Activated CD8-positive, alpha-beta T cell treated with anti-CD3 and anti-CD28 coated beads, Interleukin-2, amount 10 ng/mL, durations not matched to agents 7 days and 5 days (primary cell): ENCODE measurements at regions not wholly inside any gene's neighbourhood (a gene's known extent, or its start where the extent isn't known, plus 50 kb on each side); places are given as distances from the start of the nearest gene placed in this dataset.
A peak's percentile ranks its signal among the peaks of the same experiment; 100 is the strongest.

Experiments
- ATAC-seq: fragments of 150-1000 bp; cut with Tn5 transposase; one replicate; pipeline ENCODE4 v1.10.0; 2021; ENCODE audit warnings: moderate library complexity
- CTCF ChIA-PET: fragments of 350-600 bp; sonication (Branson Sonifier 250); formaldehyde crosslinking; loops from one replicate; lab custom pipeline; 2021; ENCODE audit warnings: antibody characterized with exemption; lab: Charles Lee
- POLR2A ChIA-PET: fragments of 350-600 bp; sonication (Branson Sonifier 250); formaldehyde crosslinking; loops from one replicate; lab custom pipeline; 2021; ENCODE audit warnings: antibody characterized with exemption; lab: Charles Lee
- DNase-seq: peaks from one replicate; pipeline ENCODE4 v3.0.0-alpha.2; 2020
- H3K27ac Mint-ChIP-seq: one replicate; pipeline ENCODE4 v1.8.0; 2021; ENCODE audit warnings: mild to moderate bottlenecking, mixed read lengths
- H3K27me3 Mint-ChIP-seq: one replicate; pipeline ENCODE4 v1.8.0; 2021; ENCODE audit warnings: low read depth, mixed read lengths
- H3K36me3 Mint-ChIP-seq: one replicate; pipeline ENCODE4 v1.8.0; 2021; ENCODE audit warnings: low read depth, mixed read lengths
- H3K4me1 Mint-ChIP-seq: one replicate; pipeline ENCODE4 v1.8.0; 2021; ENCODE audit warnings: low read depth, mixed read lengths
- H3K4me3 Mint-ChIP-seq: one replicate; pipeline ENCODE4 v1.8.0; 2021; ENCODE audit warnings: mild to moderate bottlenecking, mixed read lengths
- H3K9me3 Mint-ChIP-seq: one replicate; pipeline ENCODE4 v1.8.0; 2022; ENCODE audit warnings: mixed read lengths; ENCODE audit not compliant: insufficient read depth

DNA sequence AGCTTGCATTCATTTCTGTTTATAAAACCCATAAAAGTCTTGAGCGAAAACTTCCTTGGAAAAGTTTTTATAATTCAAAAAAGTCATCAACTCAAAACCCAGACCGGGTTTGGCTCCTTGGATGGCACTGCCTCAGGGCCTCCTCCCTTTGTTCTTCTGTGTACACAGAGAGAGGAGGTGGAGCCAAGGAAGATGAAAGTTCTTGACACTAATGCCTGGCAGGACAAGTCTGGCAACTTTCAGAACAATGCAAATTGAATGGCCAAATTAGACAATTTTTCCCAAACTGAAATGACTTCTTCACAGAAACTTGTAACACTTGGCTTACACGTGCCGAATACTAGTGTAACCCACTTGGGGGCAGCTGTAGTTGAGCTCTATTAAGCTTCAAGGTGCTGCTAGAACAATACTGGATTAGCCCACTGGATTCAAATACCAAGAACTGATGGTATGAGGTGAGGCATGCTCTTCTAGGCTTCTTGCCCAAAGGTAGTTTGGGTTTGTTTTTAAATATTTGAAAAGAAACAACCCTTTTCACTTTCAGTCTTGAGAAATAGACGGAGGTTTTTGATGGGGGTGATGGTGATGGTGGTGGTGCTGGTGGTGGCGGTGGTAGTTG is 86.6 kb upstream of the FRMD6 start:
- peaks cover 21% of the 10 kb centered on the region for H3K4me1 Mint-ChIP-seq

DNA sequence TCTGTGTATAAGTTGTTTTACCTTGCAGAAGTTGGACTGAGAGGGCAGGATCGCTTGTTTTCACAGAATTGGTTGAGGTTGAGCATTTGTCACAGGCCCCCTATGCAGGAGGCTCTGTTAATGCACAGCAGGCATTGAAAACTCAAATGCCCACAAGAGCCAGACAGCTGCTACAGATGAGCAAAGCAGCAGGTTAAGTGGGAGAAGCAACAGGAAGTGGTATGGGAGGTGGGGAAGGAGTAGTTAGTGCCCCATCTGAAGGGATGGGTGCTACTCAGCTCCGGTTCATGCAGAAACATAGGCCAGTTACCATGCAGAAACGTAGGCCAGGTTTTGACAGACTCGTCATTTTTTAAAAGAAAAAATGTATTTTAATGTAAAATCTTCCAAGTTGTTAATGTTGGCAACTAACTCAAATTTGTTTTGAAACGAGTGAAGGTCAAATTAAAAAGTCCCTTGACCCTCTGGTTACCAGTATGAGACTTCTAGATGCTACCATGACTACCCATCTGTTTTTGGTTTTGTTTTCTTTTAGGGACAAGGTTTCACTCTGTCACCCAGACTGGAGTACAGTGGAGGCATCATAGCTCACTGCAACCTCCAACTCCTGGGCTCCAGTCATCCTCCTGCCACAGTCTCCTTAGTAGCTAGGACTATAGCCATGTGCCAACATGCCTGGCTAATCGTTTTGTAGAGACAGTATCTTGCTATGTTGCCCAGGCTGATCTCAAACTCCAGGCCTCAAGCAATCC is 84.7 kb upstream of the FRMD6 start:
- peak overlapping the region; percentile 57 for H3K27ac Mint-ChIP-seq
- ChIA-PET POLR2A (no interaction called here), CTCF (interaction anchor here (0.7 to 2.9 kb wide), 3 partner anchors 14 to 213 kb away, joined by 3 to 7 read pairs (median 3); partner anchors contain the start of gene FRMD6)
- peaks cover 4% of the 10 kb centered on the region for H3K9me3 Mint-ChIP-seq
- H3K4me1 Mint-ChIP-seq: peaks cover 21% of the 10 kb centered on the region
- H3K4me3 Mint-ChIP-seq: no peak overlapping the region
- peak; percentile 53 for DNase-seq
- peak; percentile 77 for ATAC-seq
- no peaks in the 10 kb centered on the region for H3K36me3 Mint-ChIP-seq
- H3K27me3 Mint-ChIP-seq: peaks cover 3% of the 10 kb centered on the region

More for the DNA sequence above, 86.6 kb upstream of the FRMD6 start:
- Mint-ChIP-seq H3K27me3 (no peaks in the 10 kb centered on the region), H3K36me3 (no peaks in the 10 kb centered on the region), H3K4me3 (no peak overlapping the region), H3K27ac (no peak overlapping the region), H3K9me3 (no peaks in the 10 kb centered on the region)
- DNase-seq: no peak
- POLR2A ChIA-PET: no interaction called here
- CTCF ChIA-PET: interaction anchor here (2.9 kb wide), 1 partner anchor 87 kb away, joined by 7 read pairs; the partner anchor contains the start of gene FRMD6
- ATAC-seq: no peak

DNA sequence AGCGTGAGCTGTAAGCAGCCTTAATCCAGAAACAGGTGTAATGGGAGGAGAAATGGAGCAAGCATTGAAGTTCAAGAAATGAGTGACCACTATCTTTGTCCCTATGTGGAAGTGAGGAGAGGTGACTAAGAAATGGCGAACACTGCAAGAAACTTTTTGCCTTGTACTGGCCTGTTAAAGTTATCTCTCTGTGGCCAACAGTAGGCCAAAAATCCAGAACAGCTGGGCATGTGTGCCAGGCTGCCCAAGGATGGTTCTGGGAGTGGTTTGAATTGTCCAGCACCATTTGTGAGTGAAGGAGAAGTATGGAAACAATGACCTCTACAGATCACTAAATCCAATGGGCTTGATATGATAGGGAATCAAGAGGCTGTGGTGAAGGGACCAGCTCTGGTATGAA is 83.3 kb upstream of the FRMD6 start:
- no peaks in the 10 kb centered on the region for H3K36me3 Mint-ChIP-seq
- CTCF ChIA-PET: no interaction called here
- peaks cover 4% of the 10 kb centered on the region for H3K9me3 Mint-ChIP-seq
- no peak for DNase-seq
- peaks cover 27% of the 10 kb centered on the region for H3K4me1 Mint-ChIP-seq
- ATAC-seq: no peak
- H3K4me3 Mint-ChIP-seq: no peak overlapping the region
- H3K27ac Mint-ChIP-seq: no peak overlapping the region
- H3K27me3 Mint-ChIP-seq: peaks cover 9% of the 10 kb centered on the region
- POLR2A ChIA-PET: no interaction called here

DNA sequence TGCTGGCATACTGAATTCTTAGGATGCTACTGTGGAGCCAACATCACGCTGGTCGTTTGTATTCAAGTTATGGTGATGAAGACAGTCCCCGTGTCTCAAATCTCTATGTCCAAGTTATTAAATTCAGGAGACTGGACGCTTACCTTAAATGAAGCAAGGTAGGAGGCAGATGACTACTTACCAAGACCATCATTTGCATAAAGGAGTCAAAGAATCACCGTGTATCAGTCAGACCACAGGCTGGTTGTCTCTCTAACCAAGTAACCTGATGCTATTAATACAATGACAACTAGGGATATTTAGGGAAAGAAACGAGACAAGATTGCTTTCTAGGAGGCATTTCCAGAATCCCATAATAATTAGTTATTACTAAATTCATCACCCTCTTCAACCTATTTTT is 78.1 kb upstream of the FRMD6 start:
- ATAC-seq (no peak), DNase-seq (no peak)
- Mint-ChIP-seq H3K9me3 (peaks cover 4% of the 10 kb centered on the region), H3K4me1 (peaks cover 16% of the 10 kb centered on the region), H3K27me3 (peaks cover 32% of the 10 kb centered on the region), H3K27ac (no peak overlapping the region), H3K4me3 (no peak overlapping the region), H3K36me3 (no peaks in the 10 kb centered on the region)
- POLR2A ChIA-PET: no interaction called here
- CTCF ChIA-PET: no interaction called here

DNA sequence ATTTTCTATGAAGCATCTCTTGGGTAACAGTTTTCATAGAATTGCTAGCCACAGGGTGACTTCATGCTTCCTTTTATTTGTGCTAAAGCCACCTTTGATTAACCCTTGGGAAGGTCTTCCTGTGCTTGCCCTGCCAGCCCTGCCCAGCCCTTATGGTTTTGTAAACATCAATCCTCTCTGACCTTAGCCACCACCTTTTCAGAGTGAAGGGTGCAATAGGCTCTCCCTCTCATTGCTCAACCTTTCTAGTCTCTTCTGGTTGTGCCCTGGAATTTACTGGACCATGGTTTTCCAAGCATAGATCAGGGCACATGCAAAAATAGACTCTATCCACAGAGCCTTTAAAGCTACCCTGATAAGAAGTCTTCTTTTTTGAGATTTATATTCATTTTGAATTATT is 77.7 kb upstream of the FRMD6 start:
- H3K9me3 Mint-ChIP-seq: peaks cover 4% of the 10 kb centered on the region
- DNase-seq: no peak
- peaks cover 16% of the 10 kb centered on the region for H3K4me1 Mint-ChIP-seq
- CTCF ChIA-PET: no interaction called here
- H3K27me3 Mint-ChIP-seq: peaks cover 32% of the 10 kb centered on the region
- no peaks in the 10 kb centered on the region for H3K36me3 Mint-ChIP-seq
- POLR2A ChIA-PET: no interaction called here
- no peak for ATAC-seq
- H3K27ac Mint-ChIP-seq: no peak overlapping the region
- no peak overlapping the region for H3K4me3 Mint-ChIP-seq

DNA sequence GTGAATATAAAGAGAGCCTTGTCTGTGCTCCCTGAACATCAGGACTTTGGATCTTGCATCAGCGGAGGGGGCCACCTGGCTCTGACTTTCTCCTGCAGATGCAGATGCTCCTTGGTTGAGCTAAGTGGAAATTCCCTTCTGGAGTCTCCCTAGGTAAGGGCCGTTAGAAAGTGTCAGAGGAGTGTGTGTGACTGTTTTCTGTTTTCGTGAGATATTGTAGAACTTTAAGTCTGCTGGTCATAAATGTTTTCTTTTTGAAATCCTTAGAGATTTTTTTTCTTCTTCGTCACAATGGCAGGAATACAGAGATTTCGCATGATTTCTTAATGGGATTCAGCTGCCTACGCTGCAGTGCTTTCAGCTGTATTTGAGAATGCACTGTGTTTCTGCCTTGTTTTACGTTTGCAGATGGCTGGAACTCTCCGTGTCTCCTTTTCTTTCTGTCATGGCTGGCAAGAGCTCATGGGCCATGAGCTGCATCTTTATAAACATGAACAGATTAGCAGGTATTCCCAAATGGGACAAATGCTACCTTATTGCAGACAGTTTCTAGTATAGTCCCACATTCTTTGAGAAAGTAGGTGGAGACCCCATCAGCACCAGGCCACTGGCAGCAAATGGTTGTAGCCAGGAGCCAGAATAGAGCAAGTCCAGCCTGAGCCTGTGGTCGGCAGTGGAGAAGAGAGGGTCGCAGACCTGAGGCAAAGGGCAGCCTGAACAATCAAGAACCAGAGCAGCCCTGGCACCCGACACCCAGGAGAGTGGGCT is 76.2 kb upstream of the FRMD6 start:
- DNase-seq (no peak), ATAC-seq (no peak)
- Mint-ChIP-seq H3K9me3 (peaks cover 3% of the 10 kb centered on the region), H3K4me3 (no peak overlapping the region), H3K4me1 (peaks cover 16% of the 10 kb centered on the region), H3K27ac (no peak overlapping the region), H3K36me3 (no peaks in the 10 kb centered on the region), H3K27me3 (peaks cover 40% of the 10 kb centered on the region)
- CTCF ChIA-PET: interaction anchor here (1.5 kb wide), 1 partner anchor 46 kb away, joined by 3 read pairs; no protein-coding TSS in a partner anchor
- POLR2A ChIA-PET: no interaction called here

DNA sequence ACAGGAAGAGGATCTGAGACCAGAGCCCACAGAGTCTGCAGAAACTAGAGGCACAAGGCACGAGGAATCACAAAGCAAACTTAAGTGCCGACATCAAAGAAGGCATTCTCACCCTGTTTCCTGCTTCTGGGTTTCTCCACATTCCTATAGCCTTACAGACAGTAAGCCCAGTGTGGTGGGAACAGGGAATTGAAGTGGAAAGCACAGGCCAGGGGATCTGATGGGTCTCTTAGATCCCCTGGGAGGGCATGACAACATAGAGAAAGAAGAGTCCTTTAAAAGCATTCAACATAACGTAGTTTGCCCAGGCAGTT is 75.6 kb upstream of the FRMD6 start:
- Mint-ChIP-seq H3K4me1 (peaks cover 16% of the 10 kb centered on the region), H3K4me3 (no peak overlapping the region)
- CTCF ChIA-PET: interaction anchor here (1.5 kb wide), 1 partner anchor 46 kb away, joined by 3 read pairs; no protein-coding TSS in a partner anchor

DNA sequence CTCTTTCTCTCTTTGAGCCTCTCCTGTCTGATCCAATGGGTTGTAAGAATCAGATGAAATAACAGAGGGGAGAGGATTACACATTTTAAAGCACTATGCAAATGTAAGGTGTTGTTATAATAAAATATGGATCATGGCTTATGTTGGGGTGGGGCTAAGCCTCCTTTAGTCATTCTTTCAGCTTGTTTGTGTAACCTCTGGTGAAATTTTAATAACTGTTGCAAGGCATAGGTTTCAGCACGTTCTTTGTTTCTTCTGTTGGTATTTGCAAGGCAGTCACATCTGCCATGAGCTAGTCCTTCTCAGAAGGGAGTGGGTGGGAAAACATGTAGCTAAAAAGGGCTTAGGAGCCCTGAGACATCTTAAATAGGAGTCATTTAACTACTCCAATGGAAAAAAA is 74.8 kb upstream of the FRMD6 start:
- DNase-seq (no peak), ATAC-seq (no peak)
- no peak overlapping the region for H3K27ac Mint-ChIP-seq
- H3K4me1 Mint-ChIP-seq: peaks cover 16% of the 10 kb centered on the region
- peaks cover 46% of the 10 kb centered on the region for H3K27me3 Mint-ChIP-seq
- H3K36me3 Mint-ChIP-seq: no peaks in the 10 kb centered on the region
- ChIA-PET POLR2A (no interaction called here), CTCF (interaction anchor here (0.6 to 1.5 kb wide), 2 partner anchors 45 to 122 kb away, joined by 3 read pairs; no protein-coding TSS in a partner anchor)
- no peaks in the 10 kb centered on the region for H3K9me3 Mint-ChIP-seq
- H3K4me3 Mint-ChIP-seq: no peak overlapping the region

More for the DNA sequence above, 75.6 kb upstream of the FRMD6 start:
- H3K36me3 Mint-ChIP-seq: no peaks in the 10 kb centered on the region
- POLR2A ChIA-PET: no interaction called here
- no peaks in the 10 kb centered on the region for H3K9me3 Mint-ChIP-seq
- peaks cover 42% of the 10 kb centered on the region for H3K27me3 Mint-ChIP-seq
- no peak for DNase-seq
- no peak for ATAC-seq
- H3K27ac Mint-ChIP-seq: no peak overlapping the region

DNA sequence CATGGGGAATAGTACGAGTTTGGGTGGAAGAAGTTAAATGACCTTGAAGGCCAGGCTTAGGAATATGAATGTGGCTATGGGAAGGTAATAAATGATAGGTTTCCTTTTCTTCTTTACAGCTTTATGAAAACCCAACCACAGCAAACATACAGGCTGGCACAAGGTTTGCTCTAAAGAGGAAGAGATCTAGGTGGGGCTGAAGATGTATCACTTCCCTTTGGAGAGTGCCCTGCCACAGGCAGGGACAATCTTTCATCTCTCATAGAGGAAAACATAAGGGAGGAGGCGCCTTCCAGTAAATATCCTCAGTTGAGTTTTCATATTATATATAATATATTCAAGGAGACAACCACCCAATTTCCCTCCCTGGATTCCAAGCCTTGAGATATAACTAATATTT is 72.9 kb upstream of the FRMD6 start:
- ATAC-seq (no peak), DNase-seq (no peak)
- H3K36me3 Mint-ChIP-seq: no peaks in the 10 kb centered on the region
- H3K9me3 Mint-ChIP-seq: no peaks in the 10 kb centered on the region
- H3K4me3 Mint-ChIP-seq: no peak overlapping the region
- no peak overlapping the region for H3K27ac Mint-ChIP-seq
- ChIA-PET POLR2A (no interaction called here), CTCF (no interaction called here)
- H3K4me1 Mint-ChIP-seq: peaks cover 6% of the 10 kb centered on the region
- peaks cover 41% of the 10 kb centered on the region for H3K27me3 Mint-ChIP-seq

DNA sequence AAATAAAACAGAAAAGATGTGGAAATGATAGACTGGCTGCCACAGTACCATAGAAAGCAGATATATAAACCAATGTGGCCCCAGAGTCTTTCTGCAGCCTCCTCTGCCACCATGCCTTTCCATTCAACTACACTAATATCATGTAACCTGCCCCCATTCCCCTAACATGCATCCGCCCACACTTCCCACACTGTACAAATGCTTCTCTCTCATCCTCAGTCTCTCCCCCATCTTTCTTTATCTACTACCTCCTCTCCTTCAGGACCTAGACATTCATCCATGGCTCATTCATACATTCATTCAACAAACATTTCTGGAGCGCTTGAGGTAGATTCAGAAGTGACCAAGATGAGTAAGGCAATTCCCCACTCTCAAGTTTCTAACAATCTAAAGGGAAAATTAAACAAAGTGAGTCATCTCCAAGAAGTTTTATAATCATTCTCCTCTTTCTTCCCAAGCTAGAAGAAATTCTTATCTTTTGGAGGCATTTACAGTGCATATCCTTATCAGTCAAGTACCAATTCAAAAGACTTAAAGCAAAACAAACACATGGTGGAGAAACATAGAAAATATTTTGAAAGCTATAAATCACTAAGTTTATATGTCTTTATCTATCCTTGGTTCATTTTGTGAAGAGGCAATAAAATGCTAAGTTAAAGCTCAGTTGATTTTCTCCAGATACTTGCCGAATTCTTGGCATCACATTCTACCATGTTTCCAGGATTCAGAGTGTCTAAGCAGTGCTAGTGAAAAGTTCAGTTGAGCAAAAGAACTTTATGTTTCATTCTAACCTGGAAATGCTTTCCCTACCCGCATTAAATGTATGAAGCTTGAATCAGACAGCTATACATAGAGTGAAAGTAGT is 70.5 kb upstream of the FRMD6 start:
- Mint-ChIP-seq H3K27me3 (peaks cover 33% of the 10 kb centered on the region), H3K4me3 (no peak overlapping the region), H3K27ac (no peak overlapping the region), H3K4me1 (no peaks in the 10 kb centered on the region), H3K36me3 (no peaks in the 10 kb centered on the region), H3K9me3 (no peaks in the 10 kb centered on the region)
- ChIA-PET CTCF (no interaction called here), POLR2A (no interaction called here)
- no peak for ATAC-seq
- no peak for DNase-seq

DNA sequence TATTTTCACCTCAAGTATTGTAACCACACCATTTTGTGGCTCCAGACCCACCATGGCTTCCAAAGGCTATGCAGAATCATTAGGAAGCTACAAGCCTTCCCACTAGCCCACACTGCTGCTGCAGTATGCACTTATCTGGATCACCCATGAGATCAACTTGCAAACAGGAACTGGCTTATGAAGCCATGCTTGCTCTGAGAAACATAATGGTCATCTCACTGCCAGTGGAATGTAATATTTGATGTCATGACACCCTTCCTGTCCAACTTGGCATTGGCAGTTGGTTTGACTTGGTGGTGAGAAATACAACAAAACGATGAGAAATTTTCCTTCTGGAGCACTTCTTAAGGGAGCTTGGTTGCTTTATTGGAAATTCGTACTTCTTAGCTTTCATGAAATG is 69.3 kb upstream of the FRMD6 start:
- DNase-seq (no peak), ATAC-seq (no peak)
- no peaks in the 10 kb centered on the region for H3K4me1 Mint-ChIP-seq
- ChIA-PET CTCF (interaction anchor here (1.2 kb wide), 1 partner anchor 10 kb away, joined by 3 read pairs; no protein-coding TSS in a partner anchor), POLR2A (no interaction called here)
- no peak overlapping the region for H3K27ac Mint-ChIP-seq
- H3K36me3 Mint-ChIP-seq: no peaks in the 10 kb centered on the region
- H3K9me3 Mint-ChIP-seq: no peaks in the 10 kb centered on the region
- no peak overlapping the region for H3K4me3 Mint-ChIP-seq
- H3K27me3 Mint-ChIP-seq: peaks cover 27% of the 10 kb centered on the region
